Smooth muscle cell (in vitro differentiated cells): ENCODE measurements at regions not wholly inside any gene's neighbourhood (a gene's known extent, or its start where the extent isn't known, plus 50 kb on each side); places are given as distances from the start of the nearest gene placed in this dataset.

Experiments used
- DNase-seq: peaks from one replicate; lab custom pipeline; 2025; ENCODE audit not compliant: unreplicated experiment; lab: John Stamatoyannopoulos, UW
- H2AFZ ChIP-seq: fragments of 200-600 bp; sonication (generic); 2 replicates; pipeline ENCODE4 v1.6.0; 2016; ENCODE audit warnings: antibody characterized with exemption, low read depth, mild to moderate bottlenecking
- H3F3A ChIP-seq: fragments of 200-600 bp; sonication (generic); 2 replicates; pipeline ENCODE4 v1.6.0; 2017; ENCODE audit warnings: antibody characterized with exemption, low read depth
- H3K27ac ChIP-seq: fragments of 200-600 bp; sonication (generic); 2 replicates; pipeline ENCODE4 v1.5.1; 2016; ENCODE audit warnings: low read depth, mild to moderate bottlenecking
- H3K27me3 ChIP-seq: fragments of 200-600 bp; sonication (generic); 2 replicates; pipeline ENCODE4 v1.6.1; 2016; ENCODE audit warnings: low read depth, mild to moderate bottlenecking
- H3K36me3 ChIP-seq: fragments of 200-600 bp; sonication (generic); 2 replicates; pipeline ENCODE4 v1.5.1; 2016; ENCODE audit warnings: low read depth
- H3K4me1 ChIP-seq: fragments of 200-600 bp; sonication (generic); 2 replicates; pipeline ENCODE4 v1.5.1; 2016; ENCODE audit warnings: low read depth
- H3K4me2 ChIP-seq: fragments of 200-600 bp; sonication (generic); 2 replicates; pipeline ENCODE4 v1.6.0; 2016; ENCODE audit warnings: mild to moderate bottlenecking
- H3K4me3 ChIP-seq: fragments of 200-600 bp; sonication (generic); 2 replicates; pipeline ENCODE4 v1.5.1; 2016; ENCODE audit warnings: mild to moderate bottlenecking
- H3K79me2 ChIP-seq: fragments of 200-600 bp; sonication (generic); 2 replicates; pipeline ENCODE4 v1.6.0; 2016; ENCODE audit warnings: low read depth, mild to moderate bottlenecking
- H3K9ac ChIP-seq: fragments of 200-600 bp; sonication (generic); 2 replicates; pipeline ENCODE4 v1.6.0; 2016; ENCODE audit warnings: low read depth
- H3K9me3 ChIP-seq: fragments of 200-600 bp; sonication (generic); replicated peaks from 2 replicates; pipeline ENCODE4 v1.5.1; 2016; ENCODE audit warnings: low read depth
- H4K20me1 ChIP-seq: fragments of 200-600 bp; sonication (generic); 2 replicates; pipeline ENCODE4 v1.6.0; 2016; ENCODE audit warnings: low read depth
- CTCF ChIP-seq: fragments of 200-600 bp; sonication (generic); IDR thresholded peaks from 2 replicates; pipeline ENCODE4 v1.5.1; 2017; ENCODE audit warnings: borderline replicate concordance, mild to moderate bottlenecking, antibody characterized with exemption; ENCODE audit not compliant: insufficient read depth, poor library complexity, severe bottlenecking
- WGBS: methylation state at CpG from one replicate; pipeline ENCODE4 v1.1.7; 2016; ENCODE audit warnings: low lambda C conversion rate; 5-methylcytosine and 5-hydroxymethylcytosine counted together

- 95% methylated on average over 4 of the region's 4 CpGs for WGBS
- no peak overlapping the region for H3K4me2 ChIP-seq
- TF ChIP-seq CTCF = no peak
These were observed 78.6 kb upstream of the NAA20 start for GRCh38 chr20:19938421-19939090.

GRCh38 chr20:19940988-19941460, 76.1 kb upstream of the NAA20 start:
- Histone ChIP-seq H3K4me2 (no peak overlapping the region), H3K79me2 (no peaks in the 10 kb centered on the region), H2AFZ (no peak overlapping the region), H3F3A (peaks cover 16% of the 10 kb centered on the region), H3K9ac (no peak overlapping the region), H3K9me3 (no peaks in the 10 kb centered on the region), H3K27ac (no peak overlapping the region), H3K4me3 (no peak overlapping the region), H3K4me1 (peaks cover 14% of the 10 kb centered on the region), H3K36me3 (no peaks in the 10 kb centered on the region), H4K20me1 (no peaks in the 10 kb centered on the region), H3K27me3 (no peaks in the 10 kb centered on the region)
- no peak for DNase-seq
- no peak for TF ChIP-seq CTCF
- WGBS = 96% methylated on average over 4 of the region's 4 CpGs

More at GRCh38 chr20:19938421-19939090, 78.6 kb upstream of the NAA20 start:
- no peak for DNase-seq
- Histone ChIP-seq H3K4me3 (no peak overlapping the region), H4K20me1 (no peaks in the 10 kb centered on the region), H3F3A (peaks cover 16% of the 10 kb centered on the region), H3K27me3 (no peaks in the 10 kb centered on the region), H2AFZ (no peak overlapping the region), H3K79me2 (no peaks in the 10 kb centered on the region), H3K36me3 (no peaks in the 10 kb centered on the region), H3K27ac (no peak overlapping the region), H3K9me3 (no peaks in the 10 kb centered on the region), H3K4me1 (no peaks in the 10 kb centered on the region), H3K9ac (no peak overlapping the region)

GRCh38 chr20:19942611-19943010, 74.6 kb upstream of the NAA20 start:
- no peaks in the 10 kb centered on the region for H3K79me2 ChIP-seq
- H3K4me3 ChIP-seq = no peak overlapping the region
- WGBS = 100% methylated on average over 1 of the region's 1 CpG
- no peaks in the 10 kb centered on the region for H3K27me3 ChIP-seq
- no peak overlapping the region for H3K9ac ChIP-seq
- H3K4me1 ChIP-seq = peaks cover 18% of the 10 kb centered on the region
- no peak overlapping the region for H3K27ac ChIP-seq
- H3K36me3 ChIP-seq = no peaks in the 10 kb centered on the region
- no peak overlapping the region for H2AFZ ChIP-seq
- H3K4me2 ChIP-seq = no peak overlapping the region
- no peaks in the 10 kb centered on the region for H3K9me3 ChIP-seq
- no peaks in the 10 kb centered on the region for H4K20me1 ChIP-seq
- H3F3A ChIP-seq = peaks cover 11% of the 10 kb centered on the region
- no peak for TF ChIP-seq CTCF
- DNase-seq = no peak

- Histone ChIP-seq H3K27ac (no peak overlapping the region), H3F3A (peaks cover 7% of the 10 kb centered on the region), H3K4me1 (peaks cover 20% of the 10 kb centered on the region), H3K4me2 (no peak overlapping the region), H3K9me3 (no peaks in the 10 kb centered on the region), H3K36me3 (no peaks in the 10 kb centered on the region), H2AFZ (no peak overlapping the region), H3K27me3 (no peaks in the 10 kb centered on the region), H3K79me2 (no peaks in the 10 kb centered on the region), H4K20me1 (no peaks in the 10 kb centered on the region), H3K9ac (no peak overlapping the region), H3K4me3 (no peak overlapping the region)
- 86% methylated on average over 7 of the region's 7 CpGs for WGBS
- no peak for DNase-seq
- TF ChIP-seq CTCF = no peak
These were observed 74.1 kb upstream of the NAA20 start for GRCh38 chr20:19943061-19943521.
